GM19452 (cell line): ENCODE measurements at regions not wholly inside any gene's neighbourhood (a gene's known extent, or its start where the extent isn't known, plus 50 kb on each side); places are given as distances from the start of the nearest gene placed in this dataset.
A peak's percentile ranks its signal among the peaks of the same experiment; 100 is the strongest.

Experiments used
- ATAC-seq: cut with Tn5 transposase; IDR thresholded peaks from one replicate; pipeline ENCODE4 v1.9.1; 2021; ENCODE audit not compliant: unreplicated experiment

GRCh38 chr9:89554307-89555035, 50.3 kb upstream of the GADD45G start:
- ATAC-seq, result no peak

GRCh38 chr9:89553451-89554010, 51.3 kb upstream of the GADD45G start:
- no peak for ATAC-seq

GRCh38 chr9:89550346-89550927, 52.5 kb upstream of the SEMA4D start:
- ATAC-seq, result no peak

GRCh38 chr9:89549031-89549644, 51.2 kb upstream of the SEMA4D start:
- ATAC-seq, result peak; percentile 89

- ATAC-seq, result no peak
Measured at GRCh38 chr9:89548071-89548638, 50.2 kb upstream of the SEMA4D start.
